ENCODE measurements at regions not wholly inside any gene's neighbourhood (a gene's known extent, or its start where the extent isn't known, plus 50 kb on each side); places are given as distances from the start of the nearest gene placed in this dataset.

- no peak for TF ChIP-seq CTCF (IDR thresholded peaks at IDR 0.05)
- DNase-seq (ENCODE audit: low spot score): peak; percentile 69
- Mint-ChIP-seq H3K27me3 (ENCODE audit: low read depth) (peaks cover 26% of the 10 kb centered on the region), H3K4me1 (ENCODE audit: low read depth) (peaks cover 2% of the 10 kb centered on the region), H3K36me3 (ENCODE audit: low read depth) (no peaks in the 10 kb centered on the region), H3K9me3 (ENCODE audit: low read depth) (no peaks in the 10 kb centered on the region), H3K4me3 (ENCODE audit: unreplicated experiment) (no peak overlapping the region), H3K27ac (ENCODE audit: unreplicated experiment) (no peak overlapping the region)
These were observed 278.4 kb downstream of the NDUFA10 start for GRCh38 chr2:239746559-239747246.

- Mint-ChIP-seq H3K27ac (ENCODE audit: unreplicated experiment) (no peak overlapping the region), H3K9me3 (ENCODE audit: low read depth) (no peaks in the 10 kb centered on the region), H3K4me1 (ENCODE audit: low read depth) (no peaks in the 10 kb centered on the region), H3K27me3 (ENCODE audit: low read depth) (peaks cover 29% of the 10 kb centered on the region), H3K36me3 (ENCODE audit: low read depth) (no peaks in the 10 kb centered on the region), H3K4me3 (ENCODE audit: unreplicated experiment) (no peak overlapping the region)
- no peak for DNase-seq (ENCODE audit: low spot score)
- no peak for TF ChIP-seq CTCF (IDR thresholded peaks at IDR 0.05)
These were observed 279.5 kb downstream of the NDUFA10 start for GRCh38 chr2:239745386-239746227.

- Mint-ChIP-seq H3K4me3 (ENCODE audit: unreplicated experiment) (no peak overlapping the region), H3K36me3 (ENCODE audit: low read depth) (no peaks in the 10 kb centered on the region), H3K27me3 (ENCODE audit: low read depth) (peaks cover 29% of the 10 kb centered on the region), H3K9me3 (ENCODE audit: low read depth) (no peaks in the 10 kb centered on the region), H3K27ac (ENCODE audit: unreplicated experiment) (no peak overlapping the region), H3K4me1 (ENCODE audit: low read depth) (no peaks in the 10 kb centered on the region)
- DNase-seq (ENCODE audit: low spot score): no peak
- no peak for TF ChIP-seq CTCF (IDR thresholded peaks at IDR 0.05)
These were observed 280.3 kb downstream of the NDUFA10 start for GRCh38 chr2:239744706-239745340.

- no peak for DNase-seq (ENCODE audit: low spot score)
- no peak overlapping the region for H3K4me3 Mint-ChIP-seq (ENCODE audit: unreplicated experiment)
These were observed 281.9 kb downstream of the NDUFA10 start for GRCh38 chr2:239743206-239743605.

More at GRCh38 chr2:239743206-239743605, 281.9 kb downstream of the NDUFA10 start:
- no peaks in the 10 kb centered on the region for H3K36me3 Mint-ChIP-seq (ENCODE audit: low read depth)
- no peaks in the 10 kb centered on the region for H3K9me3 Mint-ChIP-seq (ENCODE audit: low read depth)
- no peaks in the 10 kb centered on the region for H3K4me1 Mint-ChIP-seq (ENCODE audit: low read depth)
- no peak for TF ChIP-seq CTCF (IDR thresholded peaks at IDR 0.05)
- no peak overlapping the region for H3K27ac Mint-ChIP-seq (ENCODE audit: unreplicated experiment)
- peaks cover 29% of the 10 kb centered on the region for H3K27me3 Mint-ChIP-seq (ENCODE audit: low read depth)

All from chondrocyte (in vitro differentiated cells).